Osteocyte (in vitro differentiated cells): ENCODE measurements at regions not wholly inside any gene's neighbourhood (a gene's known extent, or its start where the extent isn't known, plus 50 kb on each side); places are given as distances from the start of the nearest gene placed in this dataset.

Experiments used
- DNase-seq: peaks from one replicate; pipeline ENCODE4 v3.0.0; 2021; ENCODE audit warnings: mixed read lengths; ENCODE audit not compliant: unreplicated experiment; ENCODE audit errors: extremely low spot score
- H3K27ac Mint-ChIP-seq: one replicate; pipeline ENCODE4 v1.8.0; 2021; ENCODE audit warnings: mild to moderate bottlenecking, mixed read lengths; ENCODE audit not compliant: unreplicated experiment
- H3K27me3 Mint-ChIP-seq: one replicate; pipeline ENCODE4 v1.8.0; 2021; ENCODE audit warnings: mixed read lengths; ENCODE audit not compliant: unreplicated experiment
- H3K36me3 Mint-ChIP-seq: one replicate; pipeline ENCODE4 v1.8.0; 2021; ENCODE audit warnings: mixed read lengths; ENCODE audit not compliant: unreplicated experiment
- H3K4me1 Mint-ChIP-seq: one replicate; pipeline ENCODE4 v1.8.0; 2021; ENCODE audit warnings: mixed read lengths; ENCODE audit not compliant: unreplicated experiment
- H3K4me3 Mint-ChIP-seq: one replicate; pipeline ENCODE4 v1.8.0; 2021; ENCODE audit warnings: mild to moderate bottlenecking, moderate library complexity, mixed read lengths; ENCODE audit not compliant: unreplicated experiment
- H3K9me3 Mint-ChIP-seq: one replicate; pipeline ENCODE4 v1.8.0; 2021; ENCODE audit warnings: mixed read lengths; ENCODE audit not compliant: unreplicated experiment
- CTCF ChIP-seq: fragments of 200-600 bp; sonication (generic); IDR thresholded peaks from 2 replicates; pipeline ENCODE4 v1.5.0; 2021; ENCODE audit warnings: antibody characterized with exemption, mild to moderate bottlenecking, moderate library complexity

GRCh38 chr4:81611221-81611620, 139.5 kb upstream of the RASGEF1B start:
- H3K27me3 Mint-ChIP-seq: no peaks in the 10 kb centered on the region
- no peak for DNase-seq
- H3K4me3 Mint-ChIP-seq: no peak overlapping the region
- H3K27ac Mint-ChIP-seq: no peak overlapping the region
- no peak for TF ChIP-seq CTCF
- H3K9me3 Mint-ChIP-seq: no peaks in the 10 kb centered on the region
- no peaks in the 10 kb centered on the region for H3K36me3 Mint-ChIP-seq
- H3K4me1 Mint-ChIP-seq: no peaks in the 10 kb centered on the region

GRCh38 chr4:81609844-81610243, 138.1 kb upstream of the RASGEF1B start:
- no peak overlapping the region for H3K4me3 Mint-ChIP-seq
- no peaks in the 10 kb centered on the region for H3K9me3 Mint-ChIP-seq
- no peaks in the 10 kb centered on the region for H3K4me1 Mint-ChIP-seq
- no peak for TF ChIP-seq CTCF
- H3K36me3 Mint-ChIP-seq: no peaks in the 10 kb centered on the region
- DNase-seq: no peak
- H3K27ac Mint-ChIP-seq: no peak overlapping the region
- no peaks in the 10 kb centered on the region for H3K27me3 Mint-ChIP-seq

GRCh38 chr4:81607950-81608349, 136.2 kb upstream of the RASGEF1B start:
- H3K27me3 Mint-ChIP-seq: no peaks in the 10 kb centered on the region
- no peaks in the 10 kb centered on the region for H3K4me1 Mint-ChIP-seq
- no peaks in the 10 kb centered on the region for H3K9me3 Mint-ChIP-seq
- TF ChIP-seq CTCF: no peak
- H3K36me3 Mint-ChIP-seq: no peaks in the 10 kb centered on the region
- no peak overlapping the region for H3K4me3 Mint-ChIP-seq
- DNase-seq: no peak
- no peak overlapping the region for H3K27ac Mint-ChIP-seq

- no peak for DNase-seq
- H3K27ac Mint-ChIP-seq: no peak overlapping the region
These were observed 135.2 kb upstream of the RASGEF1B start for GRCh38 chr4:81606801-81607501.

GRCh38 chr4:81606166-81606565, 134.5 kb upstream of the RASGEF1B start:
- no peak for TF ChIP-seq CTCF
- H3K27me3 Mint-ChIP-seq: peaks cover 2% of the 10 kb centered on the region
- no peaks in the 10 kb centered on the region for H3K9me3 Mint-ChIP-seq
- H3K27ac Mint-ChIP-seq: no peak overlapping the region
- H3K4me3 Mint-ChIP-seq: no peak overlapping the region
- H3K36me3 Mint-ChIP-seq: no peaks in the 10 kb centered on the region
- H3K4me1 Mint-ChIP-seq: no peaks in the 10 kb centered on the region
- DNase-seq: no peak

More at GRCh38 chr4:81606801-81607501, 135.2 kb upstream of the RASGEF1B start:
- H3K36me3 Mint-ChIP-seq: no peaks in the 10 kb centered on the region
- no peaks in the 10 kb centered on the region for H3K9me3 Mint-ChIP-seq
- no peaks in the 10 kb centered on the region for H3K4me1 Mint-ChIP-seq
- peaks cover 2% of the 10 kb centered on the region for H3K27me3 Mint-ChIP-seq
- no peak overlapping the region for H3K4me3 Mint-ChIP-seq
- TF ChIP-seq CTCF: no peak
